Kidney (tissue), 13 donors: ENCODE measurements at regions not wholly inside any gene's neighbourhood (a gene's known extent, or its start where the extent isn't known, plus 50 kb on each side); places are given as distances from the start of the nearest gene placed in this dataset.

ENCODE experiments used
- DNase-seq, 5 donors: peaks; one replicate each; pipeline ENCODE4 v3.0.0-alpha.2; 2013 to 2020
- FAIRE-seq: peaks from 2 replicates; lab custom pipeline; 2012; peaks lifted over from hg19 to GRCh38; lab: Jason Lieb, UNC
- H3K27ac ChIP-seq, 2 donors: one replicate each; pipeline ENCODE4 v1.7.0; 2013; ENCODE audit warnings: low read depth in 2 of 2, low read length in 2 of 2, inconsistent platforms in 1 of 2
- H3K27me3 ChIP-seq: one replicate; pipeline ENCODE4 v1.7.1; 2013; ENCODE audit warnings: low read length, inconsistent platforms; ENCODE audit not compliant: control insufficient read depth, insufficient read depth
- H3K36me3 ChIP-seq, 3 donors: one replicate each; pipeline versions ENCODE4 v1.7.0 to v1.7.1; 2013; ENCODE audit warnings: low read length in 3 of 3, control low read depth in 1 of 3, inconsistent platforms in 1 of 3; ENCODE audit not compliant: insufficient read depth in 3 of 3, control insufficient read depth in 2 of 3
- H3K4me1 ChIP-seq, 3 donors: one replicate each; pipeline versions ENCODE4 v1.7.0 to v1.7.1; 2013; ENCODE audit warnings: low read length in 3 of 3, inconsistent platforms in 1 of 3, low read depth in 1 of 3; ENCODE audit not compliant: control insufficient read depth in 2 of 3, insufficient read depth in 2 of 3
- H3K4me3 ChIP-seq, 3 donors: one replicate each; pipeline versions ENCODE4 v1.7.0 to v1.8.1; 2013; ENCODE audit warnings: low read length in 3 of 3, control low read depth in 1 of 3, inconsistent platforms in 1 of 3
- H3K9ac ChIP-seq, 3 donors: one replicate each; pipeline versions ENCODE4 v1.7.0 to v1.7.1; 2013; ENCODE audit warnings: low read length in 3 of 3, control low read depth in 1 of 3, inconsistent platforms in 1 of 3
- H3K9me3 ChIP-seq, 3 donors: one replicate each; pipeline versions ENCODE4 v1.7.0 to v1.7.1; 2013; ENCODE audit warnings: low read length in 3 of 3, control low read depth in 1 of 3, inconsistent platforms in 1 of 3; ENCODE audit not compliant: control insufficient read depth in 2 of 3, insufficient read depth in 1 of 3
- intact Hi-C: fragments of 100-400 bp; cut with DNase I; formaldehyde crosslinking; loops from one replicate; pipeline ENCODE4 v1.11.1; 2022
- TF ChIP-seq, protein P1 (sequence below): IDR thresholded peaks from 3 replicates; pipeline ENCODE4 v1.5.1; 2012; ENCODE audit warnings: mild to moderate bottlenecking, moderate library complexity, borderline replicate concordance; ENCODE audit not compliant: insufficient read depth; ENCODE audit errors: extremely low read depth
- donor health status: control.
- donor health status: control.
- donor health status: control.
- donor health status: control.
- donor health status: control.
- donor health status: DM: yes; HTN: yes; CAD: no.
- donor health status: Normal renal cell carcinoma (clear cell type).

DNA sequence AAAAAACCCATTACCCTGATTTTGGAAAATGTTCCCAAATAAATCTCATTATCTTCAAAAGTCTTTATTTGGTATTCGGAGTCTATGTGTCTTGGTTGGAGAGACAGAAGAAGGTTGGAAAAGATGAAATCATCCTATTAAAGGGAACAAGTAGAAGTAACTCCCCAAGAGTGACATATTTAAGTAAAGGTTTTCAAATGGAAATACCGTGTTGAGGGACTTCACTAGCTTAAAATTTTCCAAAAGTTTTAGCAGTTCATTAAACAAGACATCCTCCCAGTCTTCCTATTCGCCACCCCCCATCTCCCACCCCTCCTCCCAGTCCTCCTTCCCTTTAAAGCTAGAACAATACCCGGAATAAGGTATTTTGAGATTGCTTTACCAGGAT is 62.7 kb upstream of the CCDC160 start:
- intact Hi-C loops, result no loop called here
- FAIRE-seq, result no peak
- peak overlapping the region in 1 of 3 donors; percentile 51 for H3K9ac ChIP-seq

DNA sequence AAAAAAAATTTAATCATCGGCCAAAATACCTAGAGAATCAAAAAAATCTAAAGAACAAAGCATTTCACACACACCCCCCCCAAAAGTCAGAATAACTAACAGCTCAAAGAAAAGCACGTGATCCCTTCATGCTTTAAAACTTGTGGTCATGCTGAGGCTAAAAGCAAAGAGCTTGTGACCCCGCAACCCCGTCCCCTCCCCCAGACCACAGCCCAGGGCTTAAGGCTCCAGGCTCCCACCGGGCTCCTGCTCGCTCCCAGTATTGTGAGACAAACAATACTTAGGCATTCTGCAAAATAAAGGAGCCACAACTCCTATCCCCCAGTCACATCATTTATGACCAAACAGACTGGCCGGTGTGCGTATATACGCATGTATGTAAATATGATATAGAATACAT is 62.1 kb upstream of the CCDC160 start:
- Histone ChIP-seq H3K27ac (no peak overlapping the region), H3K4me1 (peaks cover 0 to 3% (median 0%) of the 10 kb centered on the region in 3 donors), H3K9ac (no peak overlapping the region), H3K9me3 (no peaks in the 10 kb centered on the region), H3K36me3 (no peaks in the 10 kb centered on the region), H3K27me3 (peaks cover 2% of the 10 kb centered on the region), H3K4me3 (no peak overlapping the region)
- TF ChIP-seq, protein P1, sequence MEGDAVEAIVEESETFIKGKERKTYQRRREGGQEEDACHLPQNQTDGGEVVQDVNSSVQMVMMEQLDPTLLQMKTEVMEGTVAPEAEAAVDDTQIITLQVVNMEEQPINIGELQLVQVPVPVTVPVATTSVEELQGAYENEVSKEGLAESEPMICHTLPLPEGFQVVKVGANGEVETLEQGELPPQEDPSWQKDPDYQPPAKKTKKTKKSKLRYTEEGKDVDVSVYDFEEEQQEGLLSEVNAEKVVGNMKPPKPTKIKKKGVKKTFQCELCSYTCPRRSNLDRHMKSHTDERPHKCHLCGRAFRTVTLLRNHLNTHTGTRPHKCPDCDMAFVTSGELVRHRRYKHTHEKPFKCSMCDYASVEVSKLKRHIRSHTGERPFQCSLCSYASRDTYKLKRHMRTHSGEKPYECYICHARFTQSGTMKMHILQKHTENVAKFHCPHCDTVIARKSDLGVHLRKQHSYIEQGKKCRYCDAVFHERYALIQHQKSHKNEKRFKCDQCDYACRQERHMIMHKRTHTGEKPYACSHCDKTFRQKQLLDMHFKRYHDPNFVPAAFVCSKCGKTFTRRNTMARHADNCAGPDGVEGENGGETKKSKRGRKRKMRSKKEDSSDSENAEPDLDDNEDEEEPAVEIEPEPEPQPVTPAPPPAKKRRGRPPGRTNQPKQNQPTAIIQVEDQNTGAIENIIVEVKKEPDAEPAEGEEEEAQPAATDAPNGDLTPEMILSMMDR, result no peak
- peak in 1 of 5 donors; percentile 12 for DNase-seq
- intact Hi-C loops, result no loop called here
- no peak for FAIRE-seq

More for the DNA sequence above, 62.7 kb upstream of the CCDC160 start:
- Histone ChIP-seq H3K27me3 (peaks cover 2% of the 10 kb centered on the region), H3K27ac (no peak overlapping the region), H3K36me3 (no peaks in the 10 kb centered on the region), H3K4me3 (peak overlapping the region in 1 of 3 donors; percentile 60), H3K4me1 (peaks cover 0 to 3% (median 0%) of the 10 kb centered on the region in 3 donors), H3K9me3 (no peaks in the 10 kb centered on the region)
- TF ChIP-seq, protein P1, result no peak
- no peak for DNase-seq

DNA sequence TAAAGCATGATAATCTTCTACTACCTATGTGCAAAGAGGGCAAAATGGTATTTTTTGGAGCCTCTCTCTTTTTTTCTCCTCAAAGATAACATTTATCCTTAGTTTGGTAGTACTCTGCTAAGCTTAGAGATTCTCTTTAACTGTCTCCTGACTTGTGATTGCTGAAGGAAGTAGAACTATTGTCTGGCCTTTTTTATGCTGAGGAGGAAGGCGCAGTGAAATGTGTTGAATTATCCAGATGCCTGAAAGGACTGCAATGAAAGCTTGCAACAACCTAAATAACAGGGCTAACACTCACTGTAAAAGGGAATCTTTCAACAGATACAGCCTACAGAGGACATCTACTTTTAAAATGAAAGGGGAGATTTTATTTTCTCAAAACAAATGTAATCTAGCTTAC is 59.5 kb upstream of the CCDC160 start:
- Histone ChIP-seq H3K27me3 (peaks cover 2% of the 10 kb centered on the region), H3K36me3 (no peaks in the 10 kb centered on the region)
- intact Hi-C loops, result no loop called here

More for the DNA sequence above, 59.5 kb upstream of the CCDC160 start:
- TF ChIP-seq, protein P1, result no peak
- H3K4me1 ChIP-seq, result peaks cover 0 to 3% (median 0%) of the 10 kb centered on the region in 3 donors
- no peaks in the 10 kb centered on the region for H3K9me3 ChIP-seq
- H3K27ac ChIP-seq, result no peak overlapping the region
- H3K9ac ChIP-seq, result no peak overlapping the region
- no peak for FAIRE-seq
- DNase-seq, result no peak
- H3K4me3 ChIP-seq, result no peak overlapping the region
